ENCODE measurements at regions not wholly inside any gene's neighbourhood (a gene's known extent, or its start where the extent isn't known, plus 50 kb on each side); places are given as distances from the start of the nearest gene placed in this dataset.

- TF ChIP-seq CTCF (conservative IDR thresholded peaks at IDR 0.05; ENCODE audit: low read depth, low read length), result no peak
- TF ChIP-seq EZH2 (IDR thresholded peaks at IDR 0.05; ENCODE audit: low read length, unreplicated experiment), result no peak
- no peak for TF ChIP-seq EZH2phosphoT487 (IDR thresholded peaks at IDR 0.05; ENCODE audit: borderline replicate concordance, low read length)
These were observed 610.6 kb downstream of the ZWINT start for GRCh38 chr10:55750458-55750857.
